ENCODE measurements at regions not wholly inside any gene's neighbourhood (a gene's known extent, or its start where the extent isn't known, plus 50 kb on each side); places are given as distances from the start of the nearest gene placed in this dataset.
"Not testable (repeated sequence)": the region's sequence is repeated elsewhere in the genome, so short reads cannot be mapped to it uniquely, and the experiment has no call there.

GRCh38 chr15:20245856-20246255, 295.7 kb downstream of the GOLGA6L6 start:
- BruUV-seq (replicated peaks); H3K27me3 ChIP-seq (ENCODE audit: insufficient read depth, low read length); H3K9ac ChIP-seq (ENCODE audit: low read length); H3K27ac ChIP-seq (ENCODE audit: low read depth, low read length); DNase-seq (ENCODE audit: low read depth, low spot score); H3K9me2 ChIP-seq (ENCODE audit: insufficient read depth); RAD21 ChIA-PET (ENCODE audit: low non-redundant PET in 1 of 2, low total read pairs in 2 of 2, uncharacterized antibody in 2 of 2, unreplicated experiment in 2 of 2); H3K4me2 ChIP-seq (ENCODE audit: low read length); H2AFZ ChIP-seq (ENCODE audit: low read depth, low read length, poor library complexity, severe bottlenecking); POLR2A ChIA-PET; intact Hi-C loops (cut with micrococcal nuclease); ATAC-seq; H3K79me2 ChIP-seq (ENCODE audit: insufficient read depth, low read length); H3K4me1 ChIP-seq (ENCODE audit: control insufficient read depth in 1 of 2, insufficient read depth in 2 of 2, low read length in 2 of 2); CTCF ChIA-PET; H3K4me3 ChIP-seq (replicated peaks in 1 of 2; ENCODE audit: low read depth in 1 of 2, low read length in 2 of 2); H4K20me1 ChIP-seq (ENCODE audit: insufficient read depth); H3K36me3 ChIP-seq (ENCODE audit: control insufficient read depth in 1 of 2, insufficient read depth in 2 of 2, low read length in 2 of 2): not testable (repeated sequence)
- peaks cover 3 to 19% of the 10 kb centered on the region in 2 experiments; a peak in 2 of 4 replicates for H3K9me3 ChIP-seq (ENCODE audit: control insufficient read depth in 1 of 2, insufficient read depth in 1 of 2, low read depth in 1 of 2, low read length in 2 of 2)

- H3K9ac ChIP-seq (ENCODE audit: low read length); BruUV-seq (replicated peaks); H3K27ac ChIP-seq (ENCODE audit: low read depth, low read length); H3K79me2 ChIP-seq (ENCODE audit: insufficient read depth, low read length); H3K4me2 ChIP-seq (ENCODE audit: low read length); RAD21 ChIA-PET (ENCODE audit: low non-redundant PET in 1 of 2, low total read pairs in 2 of 2, uncharacterized antibody in 2 of 2, unreplicated experiment in 2 of 2); H2AFZ ChIP-seq (ENCODE audit: low read depth, low read length, poor library complexity, severe bottlenecking); CTCF ChIA-PET; H4K20me1 ChIP-seq (ENCODE audit: insufficient read depth); DNase-seq (ENCODE audit: low read depth, low spot score); H3K4me1 ChIP-seq (ENCODE audit: control insufficient read depth in 1 of 2, insufficient read depth in 2 of 2, low read length in 2 of 2); ATAC-seq; H3K9me2 ChIP-seq (ENCODE audit: insufficient read depth); POLR2A ChIA-PET; H3K36me3 ChIP-seq (ENCODE audit: control insufficient read depth in 1 of 2, insufficient read depth in 2 of 2, low read length in 2 of 2); H3K4me3 ChIP-seq (replicated peaks in 1 of 2; ENCODE audit: low read depth in 1 of 2, low read length in 2 of 2); intact Hi-C loops (cut with micrococcal nuclease); H3K27me3 ChIP-seq (ENCODE audit: insufficient read depth, low read length): not testable (repeated sequence)
- H3K9me3 ChIP-seq (ENCODE audit: control insufficient read depth in 1 of 2, insufficient read depth in 1 of 2, low read depth in 1 of 2, low read length in 2 of 2): peaks cover 3 to 24% of the 10 kb centered on the region in 2 experiments; a peak in 2 of 4 replicates
Measured at GRCh38 chr15:20244792-20245191, 296.8 kb downstream of the GOLGA6L6 start.

GRCh38 chr15:20243486-20244240, 297.9 kb downstream of the GOLGA6L6 start:
- H3K4me2 ChIP-seq (ENCODE audit: low read length); ATAC-seq; H3K36me3 ChIP-seq (ENCODE audit: control insufficient read depth in 1 of 2, insufficient read depth in 2 of 2, low read length in 2 of 2); BruUV-seq (replicated peaks); H3K27ac ChIP-seq (ENCODE audit: low read depth, low read length); intact Hi-C loops (cut with micrococcal nuclease); CTCF ChIA-PET; H2AFZ ChIP-seq (ENCODE audit: low read depth, low read length, poor library complexity, severe bottlenecking); H3K27me3 ChIP-seq (ENCODE audit: insufficient read depth, low read length); H3K4me3 ChIP-seq (replicated peaks in 1 of 2; ENCODE audit: low read depth in 1 of 2, low read length in 2 of 2); H3K9ac ChIP-seq (ENCODE audit: low read length); RAD21 ChIA-PET (ENCODE audit: low non-redundant PET in 1 of 2, low total read pairs in 2 of 2, uncharacterized antibody in 2 of 2, unreplicated experiment in 2 of 2); POLR2A ChIA-PET; DNase-seq (ENCODE audit: low read depth, low spot score); H4K20me1 ChIP-seq (ENCODE audit: insufficient read depth); H3K4me1 ChIP-seq (ENCODE audit: control insufficient read depth in 1 of 2, insufficient read depth in 2 of 2, low read length in 2 of 2); H3K9me2 ChIP-seq (ENCODE audit: insufficient read depth); H3K79me2 ChIP-seq (ENCODE audit: insufficient read depth, low read length): not testable (repeated sequence)
- peaks cover 0 to 20% of the 10 kb centered on the region in 2 experiments; a peak in 2 of 4 replicates for H3K9me3 ChIP-seq (ENCODE audit: control insufficient read depth in 1 of 2, insufficient read depth in 1 of 2, low read depth in 1 of 2, low read length in 2 of 2)

DNA sequence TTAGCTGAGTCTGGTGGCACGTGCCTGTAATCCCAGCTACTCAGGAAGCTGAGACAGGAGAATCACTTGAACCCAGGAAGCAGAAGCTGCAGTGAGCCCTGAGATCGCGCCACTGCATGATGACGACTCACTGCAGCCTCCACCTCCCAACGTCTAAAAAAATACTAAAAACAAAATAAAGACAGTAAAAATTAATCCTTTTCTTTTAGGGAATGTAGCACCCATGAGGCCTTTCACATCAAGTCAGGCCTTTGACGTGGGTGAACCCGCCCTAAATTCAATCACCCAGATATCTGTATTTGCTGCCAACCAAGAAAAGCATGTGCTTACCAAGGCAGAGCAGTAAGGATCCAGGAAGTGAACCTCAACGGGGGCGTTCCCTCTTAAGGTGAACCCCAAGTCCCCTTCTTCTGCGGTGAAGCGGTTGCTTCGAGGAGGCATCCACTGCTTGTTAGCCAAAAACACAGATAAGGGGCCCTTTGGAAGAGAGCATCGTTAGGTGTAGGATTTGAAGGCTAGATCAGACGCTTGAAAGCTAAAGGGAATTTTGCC, 301.2 kb downstream of the GOLGA6L6 start:
- CTCF ChIA-PET; H3K4me1 ChIP-seq (ENCODE audit: control insufficient read depth in 1 of 2, insufficient read depth in 2 of 2, low read length in 2 of 2); DNase-seq (ENCODE audit: low read depth, low spot score); H4K20me1 ChIP-seq (ENCODE audit: insufficient read depth); H3K9ac ChIP-seq (ENCODE audit: low read length); H3K27me3 ChIP-seq (ENCODE audit: insufficient read depth, low read length); BruUV-seq (replicated peaks); H3K9me2 ChIP-seq (ENCODE audit: insufficient read depth); RAD21 ChIA-PET (ENCODE audit: low non-redundant PET in 1 of 2, low total read pairs in 2 of 2, uncharacterized antibody in 2 of 2, unreplicated experiment in 2 of 2); ATAC-seq; intact Hi-C loops (cut with micrococcal nuclease); H2AFZ ChIP-seq (ENCODE audit: low read depth, low read length, poor library complexity, severe bottlenecking); H3K79me2 ChIP-seq (ENCODE audit: insufficient read depth, low read length); H3K27ac ChIP-seq (ENCODE audit: low read depth, low read length); H3K36me3 ChIP-seq (ENCODE audit: control insufficient read depth in 1 of 2, insufficient read depth in 2 of 2, low read length in 2 of 2); H3K4me2 ChIP-seq (ENCODE audit: low read length); POLR2A ChIA-PET; H3K4me3 ChIP-seq (replicated peaks in 1 of 2; ENCODE audit: low read depth in 1 of 2, low read length in 2 of 2): not testable (repeated sequence)
- peaks cover 0 to 16% of the 10 kb centered on the region in 2 experiments; a peak in 2 of 4 replicates for H3K9me3 ChIP-seq (ENCODE audit: control insufficient read depth in 1 of 2, insufficient read depth in 1 of 2, low read depth in 1 of 2, low read length in 2 of 2)

Measured in HCT116 (cell line).